COR-L47 (cell line): ENCODE measurements at regions not wholly inside any gene's neighbourhood (a gene's known extent, or its start where the extent isn't known, plus 50 kb on each side); places are given as distances from the start of the nearest gene placed in this dataset.

Source experiments
- DNase-seq: peaks from one replicate; lab custom pipeline; 2025; lab: John Stamatoyannopoulos, UW

DNA sequence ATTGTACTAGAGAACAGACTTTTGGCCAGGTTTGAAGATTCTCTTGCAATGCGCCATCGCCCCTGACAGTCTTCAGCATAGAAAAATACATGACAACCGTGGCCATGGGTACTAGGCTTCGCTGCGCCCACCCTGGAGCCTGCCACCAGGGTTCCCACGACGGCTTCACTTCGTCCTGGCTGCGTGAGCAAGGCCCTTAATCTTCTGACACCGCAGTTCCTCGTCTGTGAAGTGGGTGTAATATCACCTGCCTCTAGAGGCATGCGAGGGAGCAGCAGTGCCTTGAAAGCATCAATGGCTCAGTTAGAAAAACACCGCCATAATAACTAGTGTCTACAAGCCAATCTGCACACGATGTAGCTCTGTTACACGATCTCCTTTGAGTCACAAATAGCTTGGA, 175.2 kb upstream of the HS6ST1 start:
- no peak for DNase-seq

- no peak for DNase-seq
Measured at GRCh38 chr2:128494307-128494639, 175.6 kb upstream of the HS6ST1 start.

- peak; percentile 42 for DNase-seq
Measured at GRCh38 chr2:128494640-128495321, 176.1 kb upstream of the HS6ST1 start.

GRCh38 chr2:128495996-128496547, 177.4 kb upstream of the HS6ST1 start:
- DNase-seq: no peak

GRCh38 chr2:128496700-128497099, 178.0 kb upstream of the HS6ST1 start:
- no peak for DNase-seq

DNA sequence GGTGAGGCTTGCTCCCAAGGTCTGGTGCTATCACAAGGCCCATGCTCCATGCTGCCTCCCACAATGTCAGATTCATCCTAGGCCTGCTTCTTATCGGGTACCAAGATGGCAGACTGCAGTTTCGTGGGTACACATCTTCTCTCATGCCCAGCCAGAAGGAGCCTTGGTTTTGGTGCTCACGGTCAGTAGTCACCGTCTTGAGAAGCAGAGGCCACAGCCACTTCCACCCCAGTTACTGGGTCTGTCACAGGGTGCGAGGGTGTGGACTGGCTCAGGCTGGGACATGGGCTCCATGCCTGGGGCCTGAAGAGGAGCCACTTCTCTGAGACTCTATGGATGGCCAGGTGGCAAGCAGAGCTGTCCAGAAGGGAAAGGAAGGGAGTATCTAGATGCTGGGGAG, 178.8 kb upstream of the HS6ST1 start:
- DNase-seq: no peak

- no peak for DNase-seq
Measured at GRCh38 chr2:128498086-128498485, 179.4 kb upstream of the HS6ST1 start.

GRCh38 chr2:128498589-128498988, 179.9 kb upstream of the HS6ST1 start:
- DNase-seq: no peak

DNA sequence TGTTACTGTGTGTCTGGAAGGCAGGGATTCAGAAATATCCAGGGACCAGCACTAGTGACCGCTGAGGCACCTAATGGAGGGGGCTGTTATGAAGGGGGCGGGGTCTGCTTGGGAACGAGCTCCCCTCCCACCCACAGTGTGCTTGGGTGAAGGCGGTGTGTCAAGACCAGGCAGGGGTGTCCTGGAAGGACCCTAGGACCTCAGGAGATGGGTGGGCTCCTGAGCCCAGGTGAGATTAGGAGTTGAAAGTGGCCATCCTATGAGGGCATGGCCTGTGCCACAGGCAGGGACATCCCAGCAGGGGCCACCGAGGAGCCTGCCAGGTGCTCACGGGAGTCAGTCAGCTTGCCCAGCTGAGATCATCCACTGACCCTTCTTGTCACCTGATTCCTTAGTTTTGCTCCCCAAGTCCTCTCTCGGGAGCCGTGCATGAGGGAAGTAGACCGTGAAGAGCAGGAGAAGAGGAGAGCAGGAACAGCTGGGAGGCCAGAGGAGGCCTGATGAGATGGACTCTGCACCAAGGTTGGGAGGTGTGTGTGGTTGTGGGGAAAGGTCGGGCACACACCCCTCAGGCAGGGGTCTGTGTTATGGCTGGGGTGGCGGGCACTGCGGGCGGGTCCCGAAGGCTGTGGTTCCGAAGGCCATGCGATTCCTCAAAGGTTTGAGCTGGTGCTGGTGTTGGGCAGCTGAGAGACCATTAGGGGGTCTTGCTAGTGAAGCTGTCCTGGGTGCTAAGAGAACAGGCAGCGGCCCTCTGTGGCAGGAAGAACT, 180.9 kb upstream of the HS6ST1 start:
- no peak for DNase-seq

GRCh38 chr2:128500138-128500800, 181.6 kb upstream of the HS6ST1 start:
- DNase-seq: no peak

DNA sequence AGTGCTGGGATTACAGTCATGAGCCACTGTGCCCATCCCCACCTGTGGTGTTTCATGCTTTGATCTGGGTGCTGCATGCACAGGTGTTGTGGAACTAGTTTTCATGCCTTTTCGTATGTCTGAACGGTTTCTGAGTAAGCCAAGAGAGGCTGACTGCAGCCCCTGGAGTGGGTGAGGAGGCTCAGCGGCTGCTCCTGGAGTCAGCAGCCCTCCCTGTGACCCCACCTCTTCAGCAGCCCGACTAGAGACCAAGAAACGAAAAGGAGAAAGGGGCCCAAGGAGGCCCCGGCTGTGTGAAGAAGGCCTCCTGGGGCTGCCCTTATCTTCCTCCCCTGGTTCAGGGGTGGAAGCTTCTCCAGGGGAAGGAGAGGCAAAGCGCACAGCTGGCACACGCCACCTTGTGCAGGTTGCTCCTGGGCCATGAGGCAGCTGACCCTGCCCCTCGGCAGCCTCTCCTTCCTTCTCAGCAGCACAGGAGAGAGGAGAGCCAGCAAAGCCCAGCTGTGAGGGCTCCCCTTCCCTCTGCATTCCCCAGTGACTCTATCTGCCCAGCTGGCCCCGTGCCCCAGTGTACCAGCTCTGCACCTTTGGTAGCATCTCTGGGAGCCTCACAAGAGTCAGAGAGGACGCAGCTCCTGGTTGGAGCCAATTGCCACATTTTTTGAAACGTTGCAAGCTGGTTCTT, 182.5 kb upstream of the HS6ST1 start:
- no peak for DNase-seq

DNA sequence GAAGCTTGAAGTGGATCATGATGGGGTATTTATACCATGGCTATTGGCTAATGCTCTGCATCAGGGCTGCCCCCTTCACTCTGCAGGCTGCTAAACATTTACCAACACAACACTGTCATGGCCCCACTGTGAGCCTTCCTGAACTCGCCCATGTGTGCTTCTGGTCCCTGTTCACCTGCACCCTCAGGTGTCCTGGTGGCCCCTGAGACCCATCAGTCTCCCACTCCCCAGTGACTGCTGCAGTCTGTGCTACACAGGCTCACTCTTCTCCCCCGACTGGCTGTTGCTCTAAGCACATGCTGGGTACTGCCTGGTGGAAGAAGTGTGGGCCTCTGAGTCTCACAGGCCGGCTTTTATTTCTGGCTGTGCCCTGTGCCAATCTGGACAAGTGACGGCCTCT, 183.0 kb upstream of the HS6ST1 start:
- DNase-seq: no peak

DNA sequence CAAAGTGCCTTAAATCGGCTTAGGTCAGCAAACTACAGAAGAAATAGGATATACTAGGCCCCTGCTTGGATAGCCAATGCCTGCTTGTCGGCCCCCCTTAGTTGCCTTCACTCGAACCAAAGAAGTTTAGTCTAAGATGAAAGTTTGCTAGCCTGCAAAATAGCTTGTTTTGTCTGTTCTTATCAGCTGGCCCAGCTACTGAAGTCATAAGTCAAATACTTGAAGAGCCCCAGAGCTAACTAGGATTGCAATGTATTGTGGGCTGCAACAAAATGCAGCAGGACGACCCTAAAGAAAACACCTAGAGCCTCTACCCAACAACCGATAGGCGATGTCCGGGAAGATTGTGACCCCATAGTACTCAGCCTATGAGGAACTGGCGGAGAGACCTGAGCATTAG, 183.5 kb upstream of the HS6ST1 start:
- DNase-seq: no peak

DNA sequence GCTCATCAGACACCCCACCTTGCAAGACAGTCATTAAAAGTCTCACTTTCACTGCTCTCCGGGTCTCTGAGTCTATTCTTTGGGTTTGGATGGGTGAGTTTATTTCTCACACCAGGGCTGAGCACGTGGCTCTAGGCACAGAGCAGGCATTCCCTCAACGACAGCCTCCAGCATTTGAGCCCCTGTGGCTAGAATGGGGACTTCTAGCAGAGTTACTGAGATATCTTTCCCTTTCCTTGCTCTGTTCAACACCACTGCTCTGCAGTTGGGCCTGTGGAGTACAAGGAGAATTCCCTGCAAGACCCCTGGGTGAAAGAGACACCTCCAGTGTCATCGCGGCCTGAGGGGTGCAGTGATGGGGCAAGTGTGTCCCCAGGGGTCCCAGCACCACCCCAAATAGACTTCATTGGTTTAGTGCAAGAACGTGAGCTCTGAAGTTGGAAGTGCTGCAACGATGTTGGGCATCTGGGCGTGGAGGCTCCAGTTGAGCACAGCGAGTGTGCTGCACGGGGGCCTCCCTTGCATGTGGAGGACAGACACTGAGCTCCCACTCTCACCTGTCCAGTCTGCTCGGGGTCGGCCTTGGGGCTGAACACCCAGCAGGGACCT, 184.1 kb upstream of the HS6ST1 start:
- DNase-seq: no peak

DNA sequence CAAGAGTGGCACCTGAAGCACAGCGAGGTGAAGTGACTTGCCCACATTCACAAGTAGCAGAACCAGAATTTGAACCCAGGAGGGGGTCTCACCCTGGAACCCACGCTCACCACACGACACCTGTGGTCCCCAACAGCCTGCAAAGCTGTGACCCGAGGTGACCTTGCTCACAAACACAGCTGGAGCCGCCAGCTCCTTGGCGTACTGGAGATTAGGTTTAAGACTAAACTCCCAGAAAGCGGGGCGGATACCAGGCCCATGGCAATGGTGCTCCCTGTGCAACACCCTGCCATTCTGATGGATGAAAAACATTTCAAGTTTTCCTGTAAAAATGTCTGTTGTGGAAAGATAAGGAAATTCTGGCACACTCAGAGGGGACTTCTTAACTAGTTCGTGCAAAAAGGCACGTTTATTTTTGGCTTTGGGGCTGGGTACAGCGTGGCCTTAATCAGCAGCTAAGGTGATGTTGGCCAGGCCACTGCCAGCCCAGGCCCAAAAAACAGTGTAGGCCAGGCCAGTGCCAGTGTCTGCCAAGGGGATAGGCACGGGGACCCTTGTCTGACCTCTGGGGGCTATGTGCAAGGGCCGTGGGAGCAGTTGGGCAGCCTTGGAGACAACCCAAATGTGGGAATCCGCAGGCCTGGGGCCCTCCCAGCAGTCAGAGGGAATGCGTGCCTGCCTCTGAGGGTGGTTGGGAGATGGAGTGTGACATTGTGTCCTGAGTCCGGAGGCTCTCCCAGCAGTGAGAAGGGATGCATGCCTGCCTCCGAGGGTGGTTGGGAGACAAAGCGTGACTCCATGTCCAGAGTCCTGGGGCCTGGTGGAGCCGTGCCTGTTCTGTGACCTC, 185.0 kb upstream of the HS6ST1 start:
- DNase-seq: no peak

DNA sequence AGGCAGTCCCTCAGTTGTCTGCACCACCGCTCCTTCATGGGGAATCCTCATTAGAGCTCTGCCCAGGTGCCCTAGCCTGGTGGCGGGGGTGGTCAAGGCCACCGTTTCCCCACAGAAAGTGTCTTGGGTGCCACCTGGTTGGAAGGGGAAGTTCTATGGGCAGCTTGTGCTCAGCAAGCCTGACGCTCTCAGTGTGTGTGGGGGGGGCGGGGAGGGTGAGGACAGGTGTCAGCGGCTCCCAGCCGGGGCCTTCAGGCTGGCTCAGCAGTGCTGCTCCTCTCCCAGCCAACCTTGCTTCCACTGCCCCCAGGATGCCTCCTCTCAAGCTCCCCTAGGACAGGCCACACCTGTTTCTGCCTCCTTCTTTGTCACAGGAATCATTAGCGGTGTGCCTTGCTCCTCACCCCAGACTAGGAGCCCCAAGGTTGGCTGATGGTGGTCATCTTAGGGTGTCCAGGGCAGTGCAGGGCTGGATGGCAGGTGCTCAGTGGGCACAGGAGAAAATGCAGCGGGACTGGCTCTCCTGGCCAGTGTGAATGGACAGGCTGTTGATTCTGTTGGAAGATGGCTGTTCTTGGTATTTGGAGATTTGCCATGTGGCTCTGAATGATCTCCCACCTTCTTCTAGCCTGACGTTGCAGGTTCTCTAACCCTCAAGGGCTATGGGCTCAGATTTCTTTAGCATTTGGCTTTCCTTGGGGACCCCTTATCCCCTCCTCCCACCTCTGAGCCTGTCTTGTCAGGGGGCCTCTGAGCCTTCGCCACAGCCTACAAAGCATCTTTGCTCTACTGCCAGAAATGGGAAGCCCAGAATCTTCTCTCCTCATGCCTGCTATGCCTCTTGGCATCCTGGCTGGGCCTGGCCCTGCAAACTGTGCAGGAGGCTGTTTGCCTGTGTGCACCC, 185.8 kb upstream of the HS6ST1 start:
- peak; percentile 10 for DNase-seq

GRCh38 chr2:128505150-128505490, 186.5 kb upstream of the HS6ST1 start:
- peak; percentile 43 for DNase-seq

- no peak for DNase-seq
Measured at GRCh38 chr2:128505575-128506526, 187.2 kb upstream of the HS6ST1 start.

DNA sequence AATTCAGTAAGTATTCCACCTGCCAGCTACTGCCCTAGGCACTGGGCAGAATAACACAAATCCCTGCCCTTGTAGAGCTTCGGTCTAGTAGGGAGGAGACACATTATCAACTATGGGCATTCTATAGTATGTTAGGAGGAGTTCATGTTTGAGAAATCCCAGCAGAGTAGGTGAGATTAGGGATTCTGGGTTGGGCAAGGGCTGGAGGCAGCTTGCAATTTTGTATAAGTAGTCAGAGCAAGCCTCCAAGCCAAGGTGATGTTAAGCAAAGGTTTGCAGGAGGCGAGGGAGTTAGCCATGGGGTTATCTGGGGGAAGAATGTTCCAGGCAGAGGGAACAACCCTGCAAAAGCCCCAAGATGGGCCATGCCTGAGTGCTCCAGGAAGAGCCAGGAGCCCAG, 187.9 kb upstream of the HS6ST1 start:
- DNase-seq: no peak
